ENCODE measurements at regions not wholly inside any gene's neighbourhood (a gene's known extent, or its start where the extent isn't known, plus 50 kb on each side); places are given as distances from the start of the nearest gene placed in this dataset.

DNA sequence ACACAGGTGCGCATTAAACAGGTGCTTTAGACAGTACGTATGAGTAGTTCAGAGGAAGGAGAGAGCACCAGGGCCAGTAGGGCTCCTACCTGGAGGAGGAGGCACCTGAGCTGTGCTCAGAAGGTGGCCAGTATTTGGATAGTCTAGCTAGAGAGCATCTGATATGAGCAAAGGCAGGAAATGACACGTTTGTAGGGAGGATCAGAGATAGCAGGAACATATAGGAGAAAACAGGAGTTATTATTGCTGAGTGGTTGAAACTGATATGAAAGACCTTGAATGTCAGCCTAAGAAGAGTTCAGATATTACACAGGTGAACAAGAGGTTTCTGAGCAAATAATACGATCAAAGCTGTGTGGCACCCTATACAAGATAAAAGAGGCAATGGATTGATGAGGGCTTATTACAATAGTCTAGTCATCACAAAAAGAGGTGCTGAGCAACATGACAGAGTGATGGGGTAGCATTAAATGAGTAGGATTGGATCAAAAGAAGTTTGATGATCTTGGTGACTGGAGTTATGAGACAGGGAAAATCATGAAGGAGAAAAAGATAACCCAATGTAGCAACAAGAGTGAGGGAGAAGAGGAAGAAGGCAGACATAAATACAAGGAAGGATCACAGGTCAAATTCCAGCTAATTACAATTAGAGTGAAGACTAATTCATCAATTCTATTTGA, 69.8 kb upstream of the HIVEP1 start (continued):
- 0 out of 2 replicates have a peak, but pooled peaks have one; percentile 42 for TF ChIP-seq CBX5 (IDR thresholded peaks at IDR 0.05; ENCODE audit: borderline replicate concordance, low read depth)
- TF ChIP-seq ZNF507 (tag; conservative IDR thresholded peaks at IDR 0.05): no peak
- TF ChIP-seq, protein P1, sequence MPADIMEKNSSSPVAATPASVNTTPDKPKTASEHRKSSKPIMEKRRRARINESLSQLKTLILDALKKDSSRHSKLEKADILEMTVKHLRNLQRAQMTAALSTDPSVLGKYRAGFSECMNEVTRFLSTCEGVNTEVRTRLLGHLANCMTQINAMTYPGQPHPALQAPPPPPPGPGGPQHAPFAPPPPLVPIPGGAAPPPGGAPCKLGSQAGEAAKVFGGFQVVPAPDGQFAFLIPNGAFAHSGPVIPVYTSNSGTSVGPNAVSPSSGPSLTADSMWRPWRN (IDR thresholded peaks at IDR 0.05; ENCODE audit: low read depth): no peak
- TF ChIP-seq HDGF (IDR thresholded peaks at IDR 0.05): no peak
- no peak for TF ChIP-seq MAZ (CRISPR knock-in tag; conservative IDR thresholded peaks at IDR 0.05 in 1 of 2, IDR thresholded peaks at IDR 0.05 in 1 of 2)
- TF ChIP-seq ZNF311 (CRISPR knock-in tag; IDR thresholded peaks at IDR 0.05): no peak
- no peak for TF ChIP-seq ZNF583 (CRISPR knock-in tag; IDR thresholded peaks at IDR 0.05)
- TF ChIP-seq NCOA4 (IDR thresholded peaks at IDR 0.05; ENCODE audit: partially characterized antibody): no peak
- TF ChIP-seq JUND (IDR thresholded peaks at IDR 0.05; ENCODE audit: borderline replicate concordance, low read depth, low read length): peak; percentile 50; the same call in 1 of the 2 replicates
- TF ChIP-seq JUND (tag; IDR thresholded peaks at IDR 0.05; ENCODE audit: borderline replicate concordance, low read depth, low read length): no peak; the same call in 2 of the 3 replicates
- TF ChIP-seq, protein P2, sequence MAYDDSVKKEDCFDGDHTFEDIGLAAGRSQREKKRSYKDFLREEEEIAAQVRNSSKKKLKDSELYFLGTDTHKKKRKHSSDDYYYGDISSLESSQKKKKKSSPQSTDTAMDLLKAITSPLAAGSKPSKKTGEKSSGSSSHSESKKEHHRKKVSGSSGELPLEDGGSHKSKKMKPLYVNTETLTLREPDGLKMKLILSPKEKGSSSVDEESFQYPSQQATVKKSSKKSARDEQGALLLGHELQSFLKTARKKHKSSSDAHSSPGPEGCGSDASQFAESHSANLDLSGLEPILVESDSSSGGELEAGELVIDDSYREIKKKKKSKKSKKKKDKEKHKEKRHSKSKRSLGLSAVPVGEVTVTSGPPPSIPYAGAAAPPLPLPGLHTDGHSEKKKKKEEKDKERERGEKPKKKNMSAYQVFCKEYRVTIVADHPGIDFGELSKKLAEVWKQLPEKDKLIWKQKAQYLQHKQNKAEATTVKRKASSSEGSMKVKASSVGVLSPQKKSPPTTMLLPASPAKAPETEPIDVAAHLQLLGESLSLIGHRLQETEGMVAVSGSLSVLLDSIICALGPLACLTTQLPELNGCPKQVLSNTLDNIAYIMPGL (CRISPR knock-in tag; IDR thresholded peaks at IDR 0.05): no peak
- no peak for TF ChIP-seq ERF (CRISPR knock-in tag; IDR thresholded peaks at IDR 0.05)
- TF ChIP-seq ZNF24 (IDR thresholded peaks at IDR 0.05): no peak
- 0 out of 2 replicates have a peak, but pooled peaks have one; percentile 12 for TF ChIP-seq NFE2 (IDR thresholded peaks at IDR 0.05; ENCODE audit: low read depth)
- TF ChIP-seq TAL1 (IDR thresholded peaks at IDR 0.05): peak; percentile 46; the same call in 1 of the 2 replicates
- peak; percentile 32; the same call in 1 of the 2 replicates for TF ChIP-seq NFIC (IDR thresholded peaks at IDR 0.05)
- TF ChIP-seq, protein P3, sequence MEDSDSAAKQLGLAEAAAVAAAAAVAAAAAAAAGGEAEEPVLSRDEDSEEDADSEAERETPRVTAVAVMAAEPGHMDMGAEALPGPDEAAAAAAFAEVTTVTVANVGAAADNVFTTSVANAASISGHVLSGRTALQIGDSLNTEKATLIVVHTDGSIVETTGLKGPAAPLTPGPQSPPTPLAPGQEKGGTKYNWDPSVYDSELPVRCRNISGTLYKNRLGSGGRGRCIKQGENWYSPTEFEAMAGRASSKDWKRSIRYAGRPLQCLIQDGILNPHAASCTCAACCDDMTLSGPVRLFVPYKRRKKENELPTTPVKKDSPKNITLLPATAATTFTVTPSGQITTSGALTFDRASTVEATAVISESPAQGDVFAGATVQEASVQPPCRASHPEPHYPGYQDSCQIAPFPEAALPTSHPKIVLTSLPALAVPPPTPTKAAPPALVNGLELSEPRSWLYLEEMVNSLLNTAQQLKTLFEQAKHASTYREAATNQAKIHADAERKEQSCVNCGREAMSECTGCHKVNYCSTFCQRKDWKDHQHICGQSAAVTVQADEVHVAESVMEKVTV (CRISPR knock-in tag; IDR thresholded peaks at IDR 0.05): no peak
- no peak for TF ChIP-seq HNRNPUL1 (IDR thresholded peaks at IDR 0.05; ENCODE audit: low read length)
- peak; percentile 63 for TF ChIP-seq NCOR1 (IDR thresholded peaks at IDR 0.05)
- TF ChIP-seq, protein P4, sequence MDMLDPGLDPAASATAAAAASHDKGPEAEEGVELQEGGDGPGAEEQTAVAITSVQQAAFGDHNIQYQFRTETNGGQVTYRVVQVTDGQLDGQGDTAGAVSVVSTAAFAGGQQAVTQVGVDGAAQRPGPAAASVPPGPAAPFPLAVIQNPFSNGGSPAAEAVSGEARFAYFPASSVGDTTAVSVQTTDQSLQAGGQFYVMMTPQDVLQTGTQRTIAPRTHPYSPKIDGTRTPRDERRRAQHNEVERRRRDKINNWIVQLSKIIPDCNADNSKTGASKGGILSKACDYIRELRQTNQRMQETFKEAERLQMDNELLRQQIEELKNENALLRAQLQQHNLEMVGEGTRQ (CRISPR knock-in tag; IDR thresholded peaks at IDR 0.05): no peak
- TF ChIP-seq CBFA2T2 (conservative IDR thresholded peaks at IDR 0.05): peak; percentile 84
- TF ChIP-seq SMAD3 (CRISPR knock-in tag; conservative IDR thresholded peaks at IDR 0.05): no peak
- no peak for TF ChIP-seq FOXK2 (conservative IDR thresholded peaks at IDR 0.05 in 1 of 2, IDR thresholded peaks at IDR 0.05 in 1 of 2; ENCODE audit: low read depth in 2 of 2)
- no peak for TF ChIP-seq RFX1 (IDR thresholded peaks at IDR 0.05)
- TF ChIP-seq CCNT2 (IDR thresholded peaks at IDR 0.05; ENCODE audit: borderline replicate concordance, extremely low read depth, insufficient read length, low read depth, low read length): no peak
- peak; percentile 46; the same call in 1 of the 2 replicates for TF ChIP-seq BCOR (IDR thresholded peaks at IDR 0.05)

All from K562 (cell line).